Psoas muscle (tissue), 7 donors: ENCODE measurements at regions not wholly inside any gene's neighbourhood (a gene's known extent, or its start where the extent isn't known, plus 50 kb on each side); places are given as distances from the start of the nearest gene placed in this dataset.

Experiments used
- ATAC-seq, 4 donors: fragments of 200-7000 bp; cut with Tn5 transposase; one replicate each; pipeline ENCODE4 v1.9.1; 2020; ENCODE audit warnings: moderate library complexity in 3 of 4, mild to moderate bottlenecking in 2 of 4
- DNase-seq, 2 donors: peaks; one replicate each; pipeline ENCODE4 v3.0.0-alpha.2; 2020
- H3K27ac ChIP-seq: fragments of 200-600 bp; one replicate; pipeline ENCODE4 v1.8.0; 2022
- H3K27me3 ChIP-seq, 3 donors: fragments of 200-600 bp in 1 of 3; one replicate each; pipeline versions ENCODE4 v1.6.1 to v1.8.0; 2013 to 2022; ENCODE audit warnings: low read length in 2 of 3, mild to moderate bottlenecking in 2 of 3, moderate library complexity in 1 of 3; ENCODE audit not compliant: insufficient read depth in 3 of 3
- H3K36me3 ChIP-seq, 2 donors: fragments of 200-600 bp in 1 of 2; one replicate each; pipeline versions ENCODE4 v1.6.1 to v1.8.0; 2013 to 2022; ENCODE audit warnings: low read depth in 1 of 2, mild to moderate bottlenecking in 1 of 2, moderate library complexity in 1 of 2; ENCODE audit not compliant: insufficient read depth in 1 of 2
- H3K4me1 ChIP-seq: fragments of 200-600 bp; one replicate; pipeline ENCODE4 v1.8.0; 2022
- H3K4me3 ChIP-seq: fragments of 200-600 bp; one replicate; pipeline ENCODE4 v1.8.0; 2022; ENCODE audit warnings: mild to moderate bottlenecking
- H3K9me3 ChIP-seq: fragments of 200-600 bp; one replicate; pipeline ENCODE4 v1.8.0; 2022
- CTCF ChIP-seq: fragments of 200-600 bp; IDR thresholded peaks from one replicate; pipeline ENCODE4 v1.8.0; 2022; ENCODE audit warnings: antibody characterized with exemption
- WGBS, 3 donors: extraction: QIAGEN DNeasy Blood & Tissue Kit; methylation state at CpG; one replicate each; pipeline versions ENCODE4 v1.1.6 to v1.1.7; 2013; 5-methylcytosine and 5-hydroxymethylcytosine counted together
- intact Hi-C, 2 donors: fragments of 100-400 bp; cut with DNase I; formaldehyde crosslinking; loops; one replicate each; pipeline versions ENCODE4 v1.11.0 to v1.14.2; 2022
- donor health status: healthy with polysubstance abuse.
- donor health status: DM: no; HTN: no; CAD: no; lungs with moderate emphysema.
- donor health status: Bipolar disorder and iron deficiency.
- donor health status: healthy.
- donor health status: DM: yes; HTN: yes; CAD: no.
- donor health status: DM: no; HTN: no; CAD: no.
- donor health status: DM: yes; HTN: yes; CAD: no.

- DNase-seq (no peak), ATAC-seq (no peak)
- TF ChIP-seq CTCF = no peak
- Histone ChIP-seq H3K27me3 (peaks cover 0 to 3% (median 0%) of the 10 kb centered on the region in 3 donors), H3K9me3 (no peaks in the 10 kb centered on the region), H3K36me3 (no peaks in the 10 kb centered on the region), H3K4me1 (no peaks in the 10 kb centered on the region), H3K4me3 (no peak overlapping the region), H3K27ac (no peak overlapping the region)
- intact Hi-C loops = no loop called here
- WGBS, 3 donors = 58 to 71% (median 62%) methylated on average over 11 of the region's 11 CpGs
These were observed 204.9 kb upstream of the PTER start for GRCh38 chr10:16231734-16232435.

GRCh38 chr10:16232441-16232840, 204.4 kb upstream of the PTER start:
- no peaks in the 10 kb centered on the region for H3K4me1 ChIP-seq
- no peaks in the 10 kb centered on the region for H3K36me3 ChIP-seq
- DNase-seq (no peak), ATAC-seq (no peak)
- intact Hi-C loops = no loop called here
- WGBS, 3 donors = 80 to 86% (median 83%) methylated on average over 1 of the region's 1 CpG
- H3K27me3 ChIP-seq = peaks cover 0 to 3% (median 0%) of the 10 kb centered on the region in 3 donors
- no peak overlapping the region for H3K4me3 ChIP-seq
- H3K9me3 ChIP-seq = no peaks in the 10 kb centered on the region
- no peak overlapping the region for H3K27ac ChIP-seq
- no peak for TF ChIP-seq CTCF

GRCh38 chr10:16234916-16235315, 201.9 kb upstream of the PTER start:
- H3K36me3 ChIP-seq = no peaks in the 10 kb centered on the region
- WGBS, 3 donors = 82 to 98% (median 91%) methylated on average over 2 of the region's 2 CpGs
- H3K9me3 ChIP-seq = no peaks in the 10 kb centered on the region
- intact Hi-C loops = no loop called here
- no peaks in the 10 kb centered on the region for H3K4me1 ChIP-seq
- ATAC-seq (no peak), DNase-seq (no peak)
- H3K4me3 ChIP-seq = no peak overlapping the region
- peaks cover 0 to 3% (median 0%) of the 10 kb centered on the region in 3 donors for H3K27me3 ChIP-seq
- H3K27ac ChIP-seq = no peak overlapping the region
- TF ChIP-seq CTCF = no peak

- DNase-seq (no peak), ATAC-seq (no peak)
- intact Hi-C loops = no loop called here
- WGBS, 3 donors = 89 to 95% (median 93%) methylated on average over 3 of the region's 3 CpGs
- TF ChIP-seq CTCF = no peak
- Histone ChIP-seq H3K4me3 (no peak overlapping the region), H3K36me3 (no peaks in the 10 kb centered on the region), H3K27me3 (no peaks in the 10 kb centered on the region), H3K27ac (no peak overlapping the region), H3K9me3 (no peaks in the 10 kb centered on the region), H3K4me1 (no peaks in the 10 kb centered on the region)
These were observed 194.4 kb upstream of the PTER start for GRCh38 chr10:16242446-16242845.
